ENCODE measurements at regions not wholly inside any gene's neighbourhood (a gene's known extent, or its start where the extent isn't known, plus 50 kb on each side); places are given as distances from the start of the nearest gene placed in this dataset.

- Histone ChIP-seq H3K9me3 (replicated peaks; ENCODE audit: control insufficient read depth, insufficient read depth, low read depth, low read length) (no peaks in the 10 kb centered on the region), H3K27me3 (ENCODE audit: control insufficient read depth in 2 of 2, insufficient read depth in 2 of 2, low read length in 2 of 2) (peaks cover 10 to 72% of the 10 kb centered on the region in 2 experiments; a peak in 4 of 5 replicates), H3K9me1 (ENCODE audit: control insufficient read depth, insufficient read depth, low read length) (no peaks in the 10 kb centered on the region), H3K4me3 (no peak overlapping the region), H3K36me3 (ENCODE audit: control insufficient read depth, insufficient read depth, low read length) (no peaks in the 10 kb centered on the region), H3K4me2 (ENCODE audit: insufficient read depth, low read length) (no peak overlapping the region), H4K20me1 (replicated peaks; ENCODE audit: control insufficient read depth, insufficient read depth, low read length) (no peaks in the 10 kb centered on the region), H3K4me1 (replicated peaks in 1 of 2; ENCODE audit: control insufficient read depth in 2 of 2, insufficient read depth in 2 of 2, low read length in 2 of 2) (peaks cover 0 to 12% of the 10 kb centered on the region in 2 experiments; a peak in 2 of 5 replicates), H2AFZ (ENCODE audit: low read depth, low read length) (no peak overlapping the region), H3K27ac (ENCODE audit: extremely low read depth, low read depth, low read length) (no peak overlapping the region), H3K9ac (ENCODE audit: insufficient read depth in 1 of 2, low read depth in 2 of 2, low read length in 2 of 2) (no peak overlapping the region), H3K79me2 (ENCODE audit: control insufficient read depth, insufficient read depth, low read length) (no peaks in the 10 kb centered on the region)
- WGBS (ENCODE audit: insufficient coverage, low coverage, missing lambda C conversion rate), result 2% methylated on average over 17 of the region's 19 CpGs
- BruUV-seq (replicated peaks), result no TSS peak
- no peak for TF ChIP-seq NFATC3 (IDR thresholded peaks at IDR 0.05)
- no peak for TF ChIP-seq SP1 (CRISPR knock-in tag; IDR thresholded peaks at IDR 0.05)
- TF ChIP-seq RBM39 (optimal IDR thresholded peaks at IDR 0.05; ENCODE audit: low read depth, low read length), result no peak
- DNase-seq (ENCODE audit: extremely low read depth in 1 of 4, low spot score in 3 of 4) (no peak), FAIRE-seq (no peak), ATAC-seq (no peak)
- intact Hi-C loops (cut with micrococcal nuclease), result no loop called here
- CTCF ChIA-PET (ENCODE audit: low intra/inter-chr PET ratio), result no interaction called here
- in situ Hi-C loops (cut with MboI), result no loop called here
- POLR2A ChIA-PET, result no interaction called here
These were observed 171.8 kb downstream of the CTTN start for GRCh38 chr11:70569996-70570692.

- Histone ChIP-seq H3K4me1 (replicated peaks in 1 of 2; ENCODE audit: control insufficient read depth in 2 of 2, insufficient read depth in 2 of 2, low read length in 2 of 2) (peaks cover 0 to 12% of the 10 kb centered on the region in 2 experiments; a peak in 2 of 5 replicates), H2AFZ (ENCODE audit: low read depth, low read length) (no peak overlapping the region), H3K79me2 (ENCODE audit: control insufficient read depth, insufficient read depth, low read length) (no peaks in the 10 kb centered on the region), H3K27ac (ENCODE audit: extremely low read depth, low read depth, low read length) (no peak overlapping the region), H4K20me1 (replicated peaks; ENCODE audit: control insufficient read depth, insufficient read depth, low read length) (no peaks in the 10 kb centered on the region), H3K4me2 (ENCODE audit: insufficient read depth, low read length) (no peak overlapping the region), H3K9me1 (ENCODE audit: control insufficient read depth, insufficient read depth, low read length) (no peaks in the 10 kb centered on the region), H3K9me3 (replicated peaks; ENCODE audit: control insufficient read depth, insufficient read depth, low read depth, low read length) (no peaks in the 10 kb centered on the region), H3K36me3 (ENCODE audit: control insufficient read depth, insufficient read depth, low read length) (no peaks in the 10 kb centered on the region), H3K27me3 (ENCODE audit: control insufficient read depth in 2 of 2, insufficient read depth in 2 of 2, low read length in 2 of 2) (peaks cover 10 to 73% of the 10 kb centered on the region in 2 experiments; a peak in 4 of 5 replicates), H3K9ac (ENCODE audit: insufficient read depth in 1 of 2, low read depth in 2 of 2, low read length in 2 of 2) (no peak overlapping the region), H3K4me3 (no peak overlapping the region)
- ATAC-seq (no peak), DNase-seq (ENCODE audit: extremely low read depth in 1 of 4, low spot score in 3 of 4) (no peak), FAIRE-seq (no peak)
- intact Hi-C loops (cut with micrococcal nuclease) (no loop called here), in situ Hi-C loops (cut with MboI) (no loop called here)
- CTCF ChIA-PET (ENCODE audit: low intra/inter-chr PET ratio), result no interaction called here
- POLR2A ChIA-PET, result no interaction called here
- TF ChIP-seq ETV6 (IDR thresholded peaks at IDR 0.05; ENCODE audit: borderline replicate concordance in 1 of 2, low read depth in 2 of 2, low read length in 1 of 2) (no peak), ETV6 (CRISPR knock-in tag; IDR thresholded peaks at IDR 0.05; ENCODE audit: borderline replicate concordance) (no peak), TAF9B (IDR thresholded peaks at IDR 0.05; ENCODE audit: partially characterized antibody) (no peak), ZNF311 (CRISPR knock-in tag; IDR thresholded peaks at IDR 0.05) (no peak), BRD9 (IDR thresholded peaks at IDR 0.05; ENCODE audit: low read depth, partially characterized antibody) (no peak), ZNF695 (CRISPR knock-in tag; IDR thresholded peaks at IDR 0.05) (no peak), CHD1 (IDR thresholded peaks at IDR 0.05; ENCODE audit: low read length) (no peak), HNRNPK (IDR thresholded peaks at IDR 0.05; ENCODE audit: low read depth, low read length, poor library complexity, severe bottlenecking) (no peak), ARHGAP35 (IDR thresholded peaks at IDR 0.05; ENCODE audit: partially characterized antibody) (no peak), KAT2B (IDR thresholded peaks at IDR 0.05; ENCODE audit: low read depth, low read length) (no peak)
- under 1% methylated on average over 11 of the region's 11 CpGs for WGBS (ENCODE audit: insufficient coverage, low coverage, missing lambda C conversion rate)
- BruUV-seq (replicated peaks), result no TSS peak
These were observed 172.5 kb downstream of the CTTN start for GRCh38 chr11:70570693-70571395.

Measured in K562 (cell line).